Gastrocnemius medialis (tissue), 4 donors: ENCODE measurements at regions not wholly inside any gene's neighbourhood (a gene's known extent, or its start where the extent isn't known, plus 50 kb on each side); places are given as distances from the start of the nearest gene placed in this dataset.

Experiments used
- POLR2A ChIP-seq, 2 donors: fragments of 450-650 bp; IDR thresholded peaks; one replicate each; pipeline ENCODE4 v1.6.1; 2017; ENCODE audit warnings: antibody characterized with exemption in 2 of 2, mild to moderate bottlenecking in 2 of 2, moderate library complexity in 2 of 2
- TF ChIP-seq, protein P1 (sequence below), 5 experiments: fragments of 450-650 bp in 3 of 5; fragments of 200-600 bp in 2 of 5; sonication (generic) in 2 of 5; IDR thresholded peaks in 4 of 5; conservative IDR thresholded peaks in 1 of 5; 1 replicate in 4 of 5; 2 replicates in 1 of 5; pipeline ENCODE4 v1.5.1; 2016 to 2019; ENCODE audit warnings: antibody characterized with exemption in 5 of 5, mild to moderate bottlenecking in 3 of 5, moderate library complexity in 3 of 5

DNA sequence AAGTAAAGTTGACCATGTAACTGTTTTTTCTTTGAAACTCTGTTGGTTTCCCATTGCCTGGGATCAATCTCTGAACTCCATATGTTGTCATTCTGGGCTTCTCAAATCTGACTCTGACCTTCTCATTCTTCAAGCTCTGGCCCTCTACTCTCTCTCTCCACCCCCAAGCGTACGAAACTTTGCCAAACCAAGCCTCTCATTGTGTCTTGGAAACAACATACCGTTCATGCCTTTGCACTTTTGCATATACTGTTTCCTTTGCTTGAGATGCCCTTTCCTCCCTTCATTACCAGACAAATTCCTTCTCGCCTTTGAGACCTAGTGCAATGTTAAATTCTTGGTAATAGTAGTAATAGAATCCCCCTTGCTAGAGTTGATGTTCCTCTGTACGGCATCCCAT is 113.7 kb downstream of the OLFM4 start:
- TF ChIP-seq, protein P1, sequence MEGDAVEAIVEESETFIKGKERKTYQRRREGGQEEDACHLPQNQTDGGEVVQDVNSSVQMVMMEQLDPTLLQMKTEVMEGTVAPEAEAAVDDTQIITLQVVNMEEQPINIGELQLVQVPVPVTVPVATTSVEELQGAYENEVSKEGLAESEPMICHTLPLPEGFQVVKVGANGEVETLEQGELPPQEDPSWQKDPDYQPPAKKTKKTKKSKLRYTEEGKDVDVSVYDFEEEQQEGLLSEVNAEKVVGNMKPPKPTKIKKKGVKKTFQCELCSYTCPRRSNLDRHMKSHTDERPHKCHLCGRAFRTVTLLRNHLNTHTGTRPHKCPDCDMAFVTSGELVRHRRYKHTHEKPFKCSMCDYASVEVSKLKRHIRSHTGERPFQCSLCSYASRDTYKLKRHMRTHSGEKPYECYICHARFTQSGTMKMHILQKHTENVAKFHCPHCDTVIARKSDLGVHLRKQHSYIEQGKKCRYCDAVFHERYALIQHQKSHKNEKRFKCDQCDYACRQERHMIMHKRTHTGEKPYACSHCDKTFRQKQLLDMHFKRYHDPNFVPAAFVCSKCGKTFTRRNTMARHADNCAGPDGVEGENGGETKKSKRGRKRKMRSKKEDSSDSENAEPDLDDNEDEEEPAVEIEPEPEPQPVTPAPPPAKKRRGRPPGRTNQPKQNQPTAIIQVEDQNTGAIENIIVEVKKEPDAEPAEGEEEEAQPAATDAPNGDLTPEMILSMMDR (IDR thresholded peaks at IDR 0.05 in 4 of 5, conservative IDR thresholded peaks at IDR 0.05 in 1 of 5): no peak
- no peak for TF ChIP-seq POLR2A (IDR thresholded peaks at IDR 0.05)
